ENCODE measurements at regions not wholly inside any gene's neighbourhood (a gene's known extent, or its start where the extent isn't known, plus 50 kb on each side); places are given as distances from the start of the nearest gene placed in this dataset.

GRCh38 chr2:2703172-2703571 is 372.1 kb upstream of the MYT1L start:
- DNase-seq = no peak

DNA sequence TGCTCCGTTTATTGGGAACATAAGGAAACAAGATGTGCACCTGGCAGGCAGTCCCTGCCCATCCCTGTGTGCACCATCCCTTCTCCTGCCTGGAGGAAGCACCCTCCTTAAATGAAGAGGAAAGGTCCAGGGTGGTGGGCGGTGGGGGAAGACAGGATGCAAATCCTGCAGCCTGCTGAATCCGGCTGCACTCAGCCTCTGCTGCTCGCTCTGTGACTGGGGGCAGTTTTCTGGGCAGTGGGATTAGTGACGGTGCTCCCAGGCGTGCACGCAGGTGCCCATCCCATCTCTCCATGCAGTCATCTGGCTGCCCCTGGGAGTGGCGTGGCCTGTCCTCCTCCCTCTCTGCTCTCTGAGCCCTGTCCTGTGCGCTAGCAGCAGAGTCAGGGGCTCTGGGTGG is 371.3 kb upstream of the MYT1L start:
- DNase-seq = no peak

- no peak for DNase-seq
These were observed 370.7 kb upstream of the MYT1L start for GRCh38 chr2:2701813-2702212.

DNA sequence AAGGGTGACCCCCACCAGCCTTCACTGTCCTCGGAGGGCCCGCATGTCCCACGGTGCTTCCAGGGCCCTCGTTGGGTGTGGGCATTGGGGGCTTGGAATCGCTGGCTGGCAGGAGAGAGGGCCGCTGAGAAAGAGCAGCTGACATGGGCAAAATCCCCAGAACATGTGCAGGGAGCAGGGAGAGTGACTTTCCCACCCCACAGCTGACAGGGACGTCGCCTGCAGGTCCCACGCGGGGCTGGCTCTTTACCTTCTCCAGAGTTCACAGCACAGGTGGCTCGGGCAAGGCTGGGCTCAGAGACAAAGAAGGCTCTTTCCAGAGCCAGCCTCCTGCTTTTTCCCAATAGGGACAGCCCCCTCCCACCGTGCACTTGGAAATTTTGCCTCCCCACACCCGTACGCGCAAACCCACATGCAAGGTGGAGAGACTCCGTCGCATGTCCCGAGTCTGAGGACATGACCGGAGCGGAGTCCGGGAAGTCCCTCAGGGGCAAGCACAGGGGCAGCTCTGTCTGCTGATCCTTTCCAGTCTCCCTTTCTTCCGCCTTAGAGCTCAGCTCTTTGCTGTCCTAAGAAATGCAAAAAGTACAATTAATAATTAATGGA is 370.2 kb upstream of the MYT1L start:
- no peak for DNase-seq

- DNase-seq = no peak
These were observed 368.0 kb upstream of the MYT1L start for GRCh38 chr2:2699121-2699505.

GRCh38 chr2:2698182-2699120 is 367.4 kb upstream of the MYT1L start:
- no peak for DNase-seq

- no peak for DNase-seq
These were observed 365.8 kb upstream of the MYT1L start for GRCh38 chr2:2696733-2697455.

DNA sequence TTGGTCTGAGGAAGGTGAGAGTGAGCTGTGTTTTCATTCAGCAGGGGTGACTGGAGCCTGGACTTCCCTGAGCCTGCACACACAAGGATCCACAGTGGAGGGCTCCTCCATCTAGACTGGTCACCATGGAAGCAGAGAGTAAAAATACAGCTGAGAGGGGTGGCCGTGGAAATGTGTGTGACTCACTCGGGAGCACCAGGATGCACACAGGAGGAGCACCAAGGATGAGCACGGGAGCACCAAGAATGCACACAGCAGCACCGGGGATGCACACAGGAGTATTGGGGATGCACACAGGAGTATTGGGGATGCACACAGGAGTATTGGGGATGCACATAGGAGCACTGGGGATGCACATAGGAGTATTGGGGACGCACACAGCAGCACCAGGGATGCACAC is 365.2 kb upstream of the MYT1L start:
- DNase-seq = no peak

DNA sequence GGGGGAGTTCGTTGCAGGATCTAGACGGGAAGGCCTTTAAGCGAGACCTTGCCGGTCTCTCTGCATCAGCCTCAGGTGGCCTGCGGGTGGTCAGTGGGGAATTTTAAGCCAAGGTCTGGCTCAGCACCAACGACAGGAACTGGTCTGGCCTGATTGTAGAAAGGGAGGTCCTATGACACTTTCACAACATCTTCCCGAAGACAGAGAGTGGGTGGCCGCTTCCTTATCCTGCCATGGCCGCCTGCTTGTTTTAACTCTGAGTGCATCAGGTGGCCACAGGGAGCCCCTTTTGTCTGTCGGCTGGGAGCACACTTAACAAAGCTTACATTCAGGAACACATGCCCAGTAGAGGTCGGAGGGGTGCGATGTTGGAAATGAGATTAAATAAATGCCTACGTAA is 363.7 kb upstream of the MYT1L start:
- DNase-seq = no peak

DNA sequence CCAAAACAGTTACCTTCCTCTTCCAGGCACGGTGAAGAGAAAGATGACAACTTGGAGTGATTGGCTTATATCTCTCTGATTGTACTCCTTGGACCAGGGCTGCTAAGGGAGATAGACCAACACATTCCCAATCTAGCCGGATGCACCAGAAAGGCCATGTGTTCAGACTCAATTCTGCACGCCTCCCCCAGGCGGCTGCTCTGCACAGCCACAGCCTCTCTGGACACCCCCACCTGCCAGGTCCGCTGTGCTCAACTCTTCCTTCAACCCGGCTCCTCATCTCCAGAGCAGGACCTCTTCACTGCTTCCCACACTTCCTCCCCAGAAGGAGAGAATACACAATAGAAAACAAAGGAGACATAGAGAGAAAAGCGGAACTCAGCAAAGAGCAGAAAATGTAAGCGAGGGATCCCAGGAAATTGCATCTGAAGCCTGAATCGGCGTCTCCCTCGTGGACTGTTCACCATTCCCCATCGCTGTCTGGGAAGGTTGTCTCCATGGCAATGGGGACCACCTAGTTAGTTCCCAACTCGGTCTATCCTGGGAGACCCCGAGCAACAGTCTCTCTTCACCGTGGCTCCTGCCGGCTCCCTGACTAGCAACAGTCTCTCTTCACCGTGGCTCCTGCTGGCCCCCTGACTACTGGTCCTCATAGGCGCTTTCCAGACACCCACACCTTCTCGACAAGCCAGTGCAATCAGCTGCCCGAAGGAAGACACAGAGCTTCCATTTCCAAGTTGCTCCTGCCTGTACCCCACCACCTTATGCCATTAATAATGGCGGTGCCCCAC is 361.7 kb upstream of the MYT1L start:
- no peak for DNase-seq

DNA sequence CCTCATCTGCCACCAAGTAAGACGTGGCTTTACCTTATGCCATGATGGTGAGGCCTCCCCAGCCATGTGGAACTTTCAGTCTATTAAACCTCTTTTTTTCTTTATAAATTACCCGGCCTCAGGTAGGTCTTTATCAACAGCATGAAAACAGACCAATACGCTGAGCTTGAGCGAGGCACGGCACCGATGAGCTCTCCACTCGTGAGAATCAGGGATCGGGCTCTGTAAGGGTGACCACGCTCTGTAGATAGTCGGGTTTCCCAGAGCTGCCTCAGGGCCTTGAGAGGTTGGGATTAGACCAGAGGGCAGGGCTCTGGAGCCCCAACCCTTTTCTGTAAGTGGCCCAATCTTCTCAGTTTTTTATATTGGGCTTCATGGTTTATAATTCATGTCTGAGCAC is 360.3 kb upstream of the MYT1L start:
- DNase-seq = no peak

DNA sequence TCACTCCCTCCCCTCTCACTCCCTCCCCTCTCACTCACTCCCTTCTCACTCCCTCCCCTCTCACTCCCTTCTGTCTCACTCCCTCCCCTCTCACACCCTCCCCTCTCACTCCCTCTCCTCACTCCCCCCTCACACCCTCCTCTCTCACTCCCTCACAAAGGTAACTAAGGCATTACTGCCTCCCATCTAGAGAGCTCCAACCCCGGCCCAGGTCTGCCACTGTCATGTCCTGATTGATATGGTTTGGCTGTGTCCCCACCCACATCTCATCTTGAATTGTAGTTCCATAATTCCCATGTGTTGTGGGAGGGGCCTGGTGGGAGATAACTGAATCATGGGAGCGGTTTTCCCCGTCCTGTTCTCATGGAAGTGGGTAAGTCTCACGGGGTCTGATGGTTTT is 359.9 kb upstream of the MYT1L start:
- no peak for DNase-seq

GRCh38 chr2:2689306-2689705 is 358.2 kb upstream of the MYT1L start:
- DNase-seq = no peak

DNA sequence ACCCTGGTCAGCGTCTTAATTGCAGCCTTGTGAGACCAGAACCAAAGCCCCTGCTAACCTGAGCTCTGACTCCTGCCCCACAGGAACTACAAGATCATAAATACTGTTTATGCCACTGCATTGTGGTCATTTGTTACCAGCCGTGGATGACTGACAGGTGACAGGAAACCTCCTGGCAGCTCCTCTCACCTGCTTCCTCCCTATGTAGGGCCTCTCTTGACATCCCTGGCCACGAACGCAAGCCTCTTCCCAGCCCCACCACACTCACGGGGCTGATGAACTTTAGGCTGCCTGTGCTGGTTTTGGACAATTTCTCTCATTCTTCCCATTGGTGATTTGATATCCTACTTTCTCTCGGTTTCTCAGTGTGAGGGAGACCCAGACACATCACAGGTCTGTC is 357.2 kb upstream of the MYT1L start:
- no peak for DNase-seq

- no peak for DNase-seq
These were observed 356.7 kb upstream of the MYT1L start for GRCh38 chr2:2687745-2688144.

DNA sequence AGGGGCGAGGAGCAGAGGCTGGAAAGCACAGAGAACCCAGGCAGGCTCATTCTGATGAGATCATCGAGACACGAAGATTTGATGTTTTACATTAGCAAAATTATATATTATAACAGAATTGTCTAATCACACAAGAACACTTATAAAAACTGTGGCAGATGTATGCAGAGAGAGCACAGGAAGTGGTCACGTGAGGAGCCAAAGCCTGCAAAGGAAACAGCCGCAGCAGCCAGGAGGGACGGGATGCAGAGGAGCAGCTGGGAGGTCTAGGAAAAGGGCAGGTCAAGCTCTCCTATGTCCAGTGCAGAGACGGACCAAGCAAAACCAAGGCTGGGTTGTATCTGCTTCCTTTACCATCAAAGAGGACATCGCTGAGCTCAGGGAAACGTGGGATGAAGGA is 355.1 kb upstream of the MYT1L start:
- no peak for DNase-seq

DNA sequence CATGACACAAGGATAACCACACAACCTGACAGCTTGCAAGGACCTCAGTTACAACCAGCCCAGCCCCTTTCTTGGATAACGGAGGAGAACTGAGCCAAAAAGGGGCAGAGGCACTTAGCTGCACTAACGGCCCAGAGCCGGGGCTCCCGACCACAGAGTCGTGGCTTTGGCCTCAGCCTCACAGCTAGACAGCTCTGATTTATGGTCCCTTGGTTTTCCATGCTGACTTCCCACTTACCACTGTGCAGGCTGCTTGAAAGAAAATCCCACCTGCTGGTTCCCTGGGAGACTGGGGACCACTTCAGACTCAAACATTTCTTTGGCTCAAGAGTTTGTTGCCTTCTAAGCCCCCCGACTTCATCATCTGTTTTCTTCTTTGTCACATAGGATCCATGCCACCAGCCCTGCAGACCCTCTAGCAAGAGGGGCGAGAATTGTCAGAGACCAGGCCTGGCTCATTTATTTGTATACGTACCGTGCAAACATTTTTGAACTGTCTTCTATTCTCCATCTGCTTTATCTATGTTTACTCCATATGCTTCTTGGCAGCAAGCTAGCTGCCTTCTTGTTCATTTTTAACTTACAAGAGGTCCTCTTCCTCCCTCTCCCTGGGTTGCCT is 352.6 kb upstream of the MYT1L start:
- no peak for DNase-seq

GRCh38 chr2:2682700-2683342 is 351.7 kb upstream of the MYT1L start:
- DNase-seq = no peak

GRCh38 chr2:2681711-2682251 is 350.7 kb upstream of the MYT1L start:
- DNase-seq = no peak

DNA sequence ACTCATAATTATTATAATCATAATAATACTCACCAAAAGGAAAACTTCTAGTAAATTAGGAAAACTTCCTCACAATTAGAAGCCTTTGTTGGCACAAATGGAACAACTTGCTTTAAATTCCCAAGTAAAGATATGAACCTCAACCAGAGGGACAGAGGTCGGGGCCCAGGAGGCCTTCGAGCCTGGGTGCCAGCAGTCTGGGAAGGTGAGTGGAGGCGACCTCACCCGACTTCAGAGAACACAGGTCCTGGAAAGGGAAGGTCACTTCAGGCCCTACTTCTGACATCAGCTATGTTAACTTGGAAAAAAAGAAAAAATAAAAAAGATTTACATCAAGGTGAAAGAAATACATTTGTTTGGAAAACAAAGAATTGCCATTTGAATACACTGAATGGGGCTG is 350.0 kb upstream of the MYT1L start:
- DNase-seq = no peak

DNA sequence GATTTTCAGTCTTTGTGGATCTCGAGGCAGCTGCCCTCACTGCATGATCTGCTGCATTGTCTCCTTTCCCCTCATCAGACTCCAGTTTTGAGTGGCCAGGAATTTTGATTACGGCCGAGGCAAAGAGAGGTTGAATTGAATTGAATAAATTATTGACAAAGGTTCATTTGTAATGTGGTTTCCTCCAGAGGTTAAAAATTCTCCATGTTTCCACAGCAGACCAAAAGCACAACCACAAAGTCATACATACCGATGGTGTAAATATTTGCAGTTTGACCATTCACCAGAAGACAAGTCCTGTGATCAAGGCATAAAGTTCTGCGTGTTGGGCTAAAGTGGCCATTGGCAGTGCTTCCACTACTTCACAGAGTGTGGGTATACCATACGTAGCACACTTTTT is 343.8 kb upstream of the MYT1L start:
- DNase-seq = no peak

DNA sequence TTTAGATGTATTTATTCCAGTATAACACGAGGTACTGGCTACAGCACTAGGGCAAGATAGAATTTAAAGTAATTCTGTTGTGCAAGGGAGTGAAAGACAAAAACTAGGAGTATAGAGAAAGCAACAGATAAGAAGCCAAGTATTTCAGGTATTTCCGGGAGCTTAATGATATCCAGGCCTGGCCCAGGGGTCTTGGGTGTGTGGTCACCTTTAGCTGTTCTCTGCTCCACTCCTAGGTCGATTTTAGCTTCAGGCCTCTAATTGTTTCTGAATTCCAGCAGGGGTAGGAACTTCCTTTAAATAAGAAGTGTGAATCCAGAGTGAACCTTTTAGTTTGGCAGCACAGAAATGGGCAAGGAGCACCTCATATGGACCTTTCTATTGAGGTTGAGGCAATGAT is 342.3 kb upstream of the MYT1L start:
- no peak for DNase-seq

Measured in fibroblast of skin of right biceps (primary cell).